OCI-LY1 (cell line): ENCODE measurements at regions not wholly inside any gene's neighbourhood (a gene's known extent, or its start where the extent isn't known, plus 50 kb on each side); places are given as distances from the start of the nearest gene placed in this dataset.

Experiments
- H2AFZ ChIP-seq: fragments of 200-600 bp; sonication (generic), shearing (Covaris generic); 2 replicates; pipeline ENCODE4 v1.6.0; 2014; ENCODE audit warnings: antibody characterized with exemption, mild to moderate bottlenecking, low read length
- H3F3A ChIP-seq: fragments of 200-600 bp; sonication (generic), shearing (Covaris generic); 2 replicates; pipeline ENCODE4 v1.6.0; 2014; ENCODE audit warnings: mild to moderate bottlenecking, antibody characterized with exemption, low read length, moderate library complexity; ENCODE audit not compliant: insufficient read depth
- H3K27ac ChIP-seq: fragments of 200-600 bp; sonication (generic); 2 replicates; pipeline ENCODE4 v1.5.1; 2014; ENCODE audit warnings: low read length, mixed run types, mild to moderate bottlenecking, low read depth; ENCODE audit not compliant: poor library complexity, severe bottlenecking
- H3K27me3 ChIP-seq: fragments of 200-600 bp; sonication (generic); 2 replicates; pipeline ENCODE4 v1.6.0; 2014; ENCODE audit warnings: antibody characterized with exemption, mild to moderate bottlenecking, low read length, moderate library complexity; ENCODE audit not compliant: insufficient read depth
- H3K36me3 ChIP-seq: fragments of 200-600 bp; sonication (generic); 2 replicates; pipeline ENCODE4 v1.6.1; 2014; ENCODE audit warnings: mild to moderate bottlenecking, antibody characterized with exemption, low read length, moderate library complexity, mixed read lengths; ENCODE audit not compliant: insufficient read depth
- H3K4me1 ChIP-seq: fragments of 200-600 bp; sonication (generic); 2 replicates; pipeline ENCODE4 v1.5.1; 2014; ENCODE audit warnings: mild to moderate bottlenecking, low read length, moderate library complexity; ENCODE audit not compliant: insufficient read depth, severe bottlenecking
- H3K4me2 ChIP-seq: fragments of 200-600 bp; sonication (generic), shearing (Covaris generic); 2 replicates; pipeline ENCODE4 v1.6.1; 2014; ENCODE audit warnings: low read length
- H3K4me3 ChIP-seq: fragments of 200-600 bp; sonication (generic); 2 replicates; pipeline ENCODE4 v1.5.1; 2014; ENCODE audit warnings: low read length, low read depth, mild to moderate bottlenecking, mixed read lengths; ENCODE audit not compliant: poor library complexity, severe bottlenecking
- H3K79me2 ChIP-seq: fragments of 200-600 bp; shearing (Covaris generic); 2 replicates; pipeline ENCODE4 v1.6.1; 2016; ENCODE audit warnings: mixed run types, low read length, mixed read lengths; ENCODE audit not compliant: insufficient read depth
- H3K9ac ChIP-seq: fragments of 200-600 bp; sonication (generic), shearing (Covaris generic); 2 replicates; pipeline ENCODE4 v1.6.1; 2014; ENCODE audit warnings: mild to moderate bottlenecking, low read length, mixed read lengths
- H3K9me2 ChIP-seq: fragments of 200-600 bp; sonication (generic), shearing (Covaris generic); 2 replicates; pipeline ENCODE4 v1.6.1; 2014; ENCODE audit warnings: low read depth, mild to moderate bottlenecking, low read length, mixed read lengths
- H3K9me3 ChIP-seq: fragments of 200-600 bp; shearing (Covaris generic); 2 replicates; pipeline ENCODE4 v1.6.1; 2014; ENCODE audit warnings: low read length, mixed read lengths
- H4K20me1 ChIP-seq: fragments of 200-600 bp; sonication (generic), shearing (Covaris generic); 2 replicates; pipeline ENCODE4 v1.6.0; 2016; ENCODE audit warnings: mild to moderate bottlenecking, low read length; ENCODE audit not compliant: insufficient read depth
- CTCF ChIP-seq: fragments of 200-600 bp; sonication (generic), shearing (Covaris generic); IDR thresholded peaks from 2 replicates; pipeline ENCODE4 v1.5.1; 2017; ENCODE audit warnings: mild to moderate bottlenecking, antibody characterized with exemption, low read length, moderate library complexity, mixed read lengths
- EZH2 ChIP-seq: fragments of 200-600 bp; sonication (generic), shearing (Covaris generic); IDR thresholded peaks from 2 replicates; pipeline ENCODE4 v1.8.0; 2017; ENCODE audit warnings: borderline replicate concordance, mixed run types, mild to moderate bottlenecking, antibody characterized with exemption, low read length, moderate library complexity, mixed read lengths

- Histone ChIP-seq H2AFZ (no peak overlapping the region), H3K4me1 (no peaks in the 10 kb centered on the region), H4K20me1 (no peaks in the 10 kb centered on the region), H3F3A (no peaks in the 10 kb centered on the region), H3K27ac (no peak overlapping the region), H3K4me3 (no peak overlapping the region), H3K27me3 (no peaks in the 10 kb centered on the region), H3K9ac (no peak overlapping the region), H3K9me2 (no peaks in the 10 kb centered on the region), H3K36me3 (no peaks in the 10 kb centered on the region), H3K9me3 (no peaks in the 10 kb centered on the region), H3K79me2 (no peaks in the 10 kb centered on the region), H3K4me2 (no peak overlapping the region)
- TF ChIP-seq CTCF (no peak), EZH2 (no peak)
Measured at GRCh38 chr16:48834576-48834975, 224.6 kb upstream of the N4BP1 start.

DNA sequence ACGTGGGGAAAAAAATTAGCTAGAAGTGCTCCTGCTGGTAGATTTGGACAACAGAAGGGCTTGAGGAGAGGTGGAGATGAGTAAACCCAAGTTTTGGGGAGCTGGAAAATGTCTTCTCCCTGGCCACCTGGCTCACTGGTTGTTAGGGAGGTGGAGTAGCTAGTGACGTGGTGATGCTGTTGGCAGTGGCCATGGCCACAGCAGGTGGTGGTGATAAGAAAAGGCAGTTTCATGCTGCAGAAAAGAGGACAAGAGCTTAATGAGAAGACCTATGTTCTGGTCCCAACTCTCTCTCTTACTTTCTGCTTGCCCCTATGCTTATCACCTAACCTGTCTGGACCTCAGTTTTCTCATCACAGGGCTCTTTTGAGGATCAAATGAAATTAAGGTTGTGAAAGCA, 223.5 kb upstream of the N4BP1 start:
- no peak overlapping the region for H3K27ac ChIP-seq
- H3K9ac ChIP-seq: no peak overlapping the region
- no peaks in the 10 kb centered on the region for H3K9me3 ChIP-seq
- H2AFZ ChIP-seq: no peak overlapping the region
- H3K79me2 ChIP-seq: no peaks in the 10 kb centered on the region
- no peaks in the 10 kb centered on the region for H3K27me3 ChIP-seq
- H3F3A ChIP-seq: no peaks in the 10 kb centered on the region
- H3K4me1 ChIP-seq: no peaks in the 10 kb centered on the region
- TF ChIP-seq CTCF: no peak
- TF ChIP-seq EZH2: no peak
- no peaks in the 10 kb centered on the region for H4K20me1 ChIP-seq
- H3K9me2 ChIP-seq: no peaks in the 10 kb centered on the region
- H3K36me3 ChIP-seq: no peaks in the 10 kb centered on the region
- H3K4me3 ChIP-seq: no peak overlapping the region
- no peak overlapping the region for H3K4me2 ChIP-seq

- Histone ChIP-seq H4K20me1 (no peaks in the 10 kb centered on the region), H3K79me2 (no peaks in the 10 kb centered on the region), H2AFZ (no peak overlapping the region), H3K4me3 (no peak overlapping the region), H3K9me3 (no peaks in the 10 kb centered on the region), H3F3A (no peaks in the 10 kb centered on the region), H3K9me2 (no peaks in the 10 kb centered on the region), H3K4me1 (no peaks in the 10 kb centered on the region), H3K9ac (no peak overlapping the region), H3K36me3 (no peaks in the 10 kb centered on the region), H3K4me2 (no peak overlapping the region), H3K27me3 (no peaks in the 10 kb centered on the region), H3K27ac (no peak overlapping the region)
- TF ChIP-seq EZH2 (no peak), CTCF (peak; percentile 16; the same call in 1 of the 2 replicates)
Measured at GRCh38 chr16:48831076-48831722, 221.2 kb upstream of the N4BP1 start.
